Central memory CD8-positive, alpha-beta T cell (primary cell): ENCODE measurements at regions not wholly inside any gene's neighbourhood (a gene's known extent, or its start where the extent isn't known, plus 50 kb on each side); places are given as distances from the start of the nearest gene placed in this dataset.
"Not testable (repeated sequence)": the region's sequence is repeated elsewhere in the genome, so short reads cannot be mapped to it uniquely, and the experiment has no call there.

Experiments
- ATAC-seq: fragments of 150-1000 bp; cut with Tn5 transposase; replicated peaks from 2 replicates; pipeline ENCODE4 v1.10.0; 2022; ENCODE audit warnings: mild to moderate bottlenecking, moderate FRiP score, moderate number of reproducible peaks; ENCODE audit not compliant: poor library complexity, severe bottlenecking; ENCODE audit errors: extremely low read depth
- DNase-seq, 2 donors: peaks; one replicate each; pipeline ENCODE4 v3.0.0; 2021; ENCODE audit warnings: low spot score in 2 of 2
- H3K27ac Mint-ChIP-seq: one replicate; pipeline ENCODE4 v1.8.0; 2022; ENCODE audit warnings: low read depth, mild to moderate bottlenecking, moderate library complexity, mixed read lengths
- H3K27me3 Mint-ChIP-seq: one replicate; pipeline ENCODE4 v1.8.0; 2022; ENCODE audit warnings: mixed read lengths
- H3K36me3 Mint-ChIP-seq: one replicate; pipeline ENCODE4 v1.8.0; 2022; ENCODE audit warnings: mild to moderate bottlenecking, moderate library complexity, mixed read lengths; ENCODE audit not compliant: insufficient read depth
- H3K4me1 Mint-ChIP-seq: one replicate; pipeline ENCODE4 v1.8.0; 2022; ENCODE audit warnings: mixed read lengths
- H3K4me3 Mint-ChIP-seq: one replicate; pipeline ENCODE4 v1.8.0; 2022; ENCODE audit warnings: mild to moderate bottlenecking, moderate library complexity, mixed read lengths
- H3K9me3 Mint-ChIP-seq: one replicate; pipeline ENCODE4 v1.8.0; 2022; ENCODE audit warnings: mixed read lengths

GRCh38 chr14:106329987-106330774, 803.8 kb downstream of the TMEM121 start:
- not testable (repeated sequence) for H3K9me3 Mint-ChIP-seq, H3K4me1 Mint-ChIP-seq, DNase-seq, H3K4me3 Mint-ChIP-seq, H3K27ac Mint-ChIP-seq, ATAC-seq, H3K36me3 Mint-ChIP-seq
- peaks cover 16% of the 10 kb centered on the region for H3K27me3 Mint-ChIP-seq

- H3K36me3 Mint-ChIP-seq, H3K4me1 Mint-ChIP-seq, H3K4me3 Mint-ChIP-seq, DNase-seq, H3K27ac Mint-ChIP-seq, H3K27me3 Mint-ChIP-seq, H3K9me3 Mint-ChIP-seq: not testable (repeated sequence)
- ATAC-seq = peak; percentile 19
Observed at GRCh38 chr14:106334428-106335109, 808.2 kb downstream of the TMEM121 start.

- not testable (repeated sequence) for H3K9me3 Mint-ChIP-seq, DNase-seq, ATAC-seq, H3K27me3 Mint-ChIP-seq, H3K4me1 Mint-ChIP-seq, H3K4me3 Mint-ChIP-seq, H3K27ac Mint-ChIP-seq, H3K36me3 Mint-ChIP-seq
Observed at GRCh38 chr14:106335110-106335429, 808.7 kb downstream of the TMEM121 start.

GRCh38 chr14:106338775-106339174, 812.4 kb downstream of the TMEM121 start:
- not testable (repeated sequence) for H3K36me3 Mint-ChIP-seq, H3K9me3 Mint-ChIP-seq, H3K4me1 Mint-ChIP-seq, H3K27ac Mint-ChIP-seq, H3K27me3 Mint-ChIP-seq, DNase-seq, H3K4me3 Mint-ChIP-seq, ATAC-seq

GRCh38 chr14:106340658-106341057, 814.3 kb downstream of the TMEM121 start:
- H3K27ac Mint-ChIP-seq = not testable (repeated sequence)
- H3K27me3 Mint-ChIP-seq = peaks cover 10% of the 10 kb centered on the region

GRCh38 chr14:106341161-106341560, 814.8 kb downstream of the TMEM121 start:
- H3K27ac Mint-ChIP-seq, H3K36me3 Mint-ChIP-seq, H3K4me3 Mint-ChIP-seq, H3K9me3 Mint-ChIP-seq, H3K4me1 Mint-ChIP-seq, DNase-seq, ATAC-seq: not testable (repeated sequence)
- H3K27me3 Mint-ChIP-seq = peaks cover 15% of the 10 kb centered on the region

More at GRCh38 chr14:106340658-106341057, 814.3 kb downstream of the TMEM121 start:
- not testable (repeated sequence) for H3K4me1 Mint-ChIP-seq, DNase-seq, H3K4me3 Mint-ChIP-seq, ATAC-seq, H3K36me3 Mint-ChIP-seq, H3K9me3 Mint-ChIP-seq

GRCh38 chr14:106343626-106344025, 817.2 kb downstream of the TMEM121 start:
- Mint-ChIP-seq H3K9me3 (no peaks in the 10 kb centered on the region), H3K4me1 (no peaks in the 10 kb centered on the region), H3K27me3 (peaks cover 39% of the 10 kb centered on the region), H3K27ac (no peak overlapping the region), H3K36me3 (no peaks in the 10 kb centered on the region), H3K4me3 (no peak overlapping the region)
- ATAC-seq (no peak), DNase-seq (no peak)

- ATAC-seq, H3K4me1 Mint-ChIP-seq, H3K36me3 Mint-ChIP-seq, H3K9me3 Mint-ChIP-seq, H3K27ac Mint-ChIP-seq, H3K4me3 Mint-ChIP-seq, DNase-seq: not testable (repeated sequence)
- H3K27me3 Mint-ChIP-seq = peaks cover 40% of the 10 kb centered on the region
Observed at GRCh38 chr14:106344065-106344614, 817.8 kb downstream of the TMEM121 start.

- H3K27ac Mint-ChIP-seq, H3K4me3 Mint-ChIP-seq, H3K9me3 Mint-ChIP-seq, H3K36me3 Mint-ChIP-seq, DNase-seq, H3K4me1 Mint-ChIP-seq, ATAC-seq: not testable (repeated sequence)
- H3K27me3 Mint-ChIP-seq = peaks cover 40% of the 10 kb centered on the region
Observed at GRCh38 chr14:106344791-106345479, 818.6 kb downstream of the TMEM121 start.

GRCh38 chr14:106346084-106346483, 819.7 kb downstream of the TMEM121 start:
- Mint-ChIP-seq H3K9me3 (no peaks in the 10 kb centered on the region), H3K4me1 (no peaks in the 10 kb centered on the region), H3K36me3 (no peaks in the 10 kb centered on the region), H3K4me3 (no peak overlapping the region), H3K27me3 (peaks cover 40% of the 10 kb centered on the region), H3K27ac (no peak overlapping the region)
- ATAC-seq (no peak), DNase-seq (no peak)

GRCh38 chr14:106346534-106347290, 820.3 kb downstream of the TMEM121 start:
- Mint-ChIP-seq H3K27ac (no peak overlapping the region), H3K4me1 (no peaks in the 10 kb centered on the region), H3K4me3 (no peak overlapping the region), H3K9me3 (no peaks in the 10 kb centered on the region), H3K36me3 (no peaks in the 10 kb centered on the region), H3K27me3 (peaks cover 40% of the 10 kb centered on the region)
- no peak for ATAC-seq
- DNase-seq = no peak

GRCh38 chr14:106347291-106347778, 821.0 kb downstream of the TMEM121 start:
- H3K36me3 Mint-ChIP-seq = no peaks in the 10 kb centered on the region
- H3K9me3 Mint-ChIP-seq = no peaks in the 10 kb centered on the region
- no peak overlapping the region for H3K4me3 Mint-ChIP-seq

More at GRCh38 chr14:106347291-106347778, 821.0 kb downstream of the TMEM121 start:
- H3K4me1 Mint-ChIP-seq = no peaks in the 10 kb centered on the region
- H3K27me3 Mint-ChIP-seq = peaks cover 40% of the 10 kb centered on the region
- ATAC-seq (no peak), DNase-seq (no peak)
- no peak overlapping the region for H3K27ac Mint-ChIP-seq
